ENCODE measurements at regions not wholly inside any gene's neighbourhood (a gene's known extent, or its start where the extent isn't known, plus 50 kb on each side); places are given as distances from the start of the nearest gene placed in this dataset.

DNA sequence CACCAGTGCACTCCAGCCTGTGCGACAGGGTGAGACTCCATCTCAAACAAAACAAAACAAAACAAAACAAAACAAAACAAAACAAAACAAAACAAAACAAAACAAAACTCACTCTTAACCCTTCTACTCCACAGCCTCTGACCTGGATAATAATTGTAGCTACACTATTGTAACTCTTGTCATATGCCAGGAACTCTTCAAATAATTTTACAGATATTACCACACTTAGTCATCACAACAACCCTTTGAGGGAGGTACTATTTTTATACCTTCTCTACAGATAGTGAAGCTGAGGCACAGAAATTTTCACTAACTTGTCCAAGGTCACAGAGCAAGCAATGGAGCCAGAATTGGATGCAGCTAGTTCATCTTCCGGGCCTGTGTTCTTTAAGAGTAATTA lies 547.8 kb downstream of the ADGRL2 start:
- in situ Hi-C loops (cut with MboI; ENCODE audit: low pct_unique_long_range_greater_than_20kb, low sequenced_read_pairs, unreplicated experiment), result no loop called here
- TF ChIP-seq, protein P1, sequence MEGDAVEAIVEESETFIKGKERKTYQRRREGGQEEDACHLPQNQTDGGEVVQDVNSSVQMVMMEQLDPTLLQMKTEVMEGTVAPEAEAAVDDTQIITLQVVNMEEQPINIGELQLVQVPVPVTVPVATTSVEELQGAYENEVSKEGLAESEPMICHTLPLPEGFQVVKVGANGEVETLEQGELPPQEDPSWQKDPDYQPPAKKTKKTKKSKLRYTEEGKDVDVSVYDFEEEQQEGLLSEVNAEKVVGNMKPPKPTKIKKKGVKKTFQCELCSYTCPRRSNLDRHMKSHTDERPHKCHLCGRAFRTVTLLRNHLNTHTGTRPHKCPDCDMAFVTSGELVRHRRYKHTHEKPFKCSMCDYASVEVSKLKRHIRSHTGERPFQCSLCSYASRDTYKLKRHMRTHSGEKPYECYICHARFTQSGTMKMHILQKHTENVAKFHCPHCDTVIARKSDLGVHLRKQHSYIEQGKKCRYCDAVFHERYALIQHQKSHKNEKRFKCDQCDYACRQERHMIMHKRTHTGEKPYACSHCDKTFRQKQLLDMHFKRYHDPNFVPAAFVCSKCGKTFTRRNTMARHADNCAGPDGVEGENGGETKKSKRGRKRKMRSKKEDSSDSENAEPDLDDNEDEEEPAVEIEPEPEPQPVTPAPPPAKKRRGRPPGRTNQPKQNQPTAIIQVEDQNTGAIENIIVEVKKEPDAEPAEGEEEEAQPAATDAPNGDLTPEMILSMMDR (IDR thresholded peaks at IDR 0.05; ENCODE audit: extremely low read depth, insufficient read depth, missing control alignments), result no peak
- no peak for DNase-seq (ENCODE audit: low spot score)

DNA sequence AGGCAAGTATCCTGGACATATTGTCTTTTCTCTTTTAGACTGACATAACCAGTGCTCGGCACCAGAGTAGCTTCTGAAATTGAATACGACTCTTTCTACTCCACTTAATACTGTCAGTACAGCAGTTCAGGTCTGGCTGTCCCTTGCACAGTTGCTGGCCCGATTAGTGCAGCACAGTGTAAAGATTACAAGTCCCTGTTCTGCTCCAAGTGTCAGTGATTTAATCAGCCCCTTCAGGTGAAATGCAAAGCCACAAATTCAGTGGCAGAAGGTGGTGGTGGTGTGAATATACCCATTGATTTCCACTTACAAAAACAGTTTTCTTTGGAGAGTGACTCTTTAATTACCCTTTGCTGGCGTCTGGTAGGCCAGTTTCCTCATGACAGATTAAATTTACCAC lies 545.4 kb downstream of the ADGRL2 start:
- TF ChIP-seq, protein P1 (IDR thresholded peaks at IDR 0.05; ENCODE audit: extremely low read depth, insufficient read depth, missing control alignments), result no peak
- in situ Hi-C loops (cut with MboI; ENCODE audit: low pct_unique_long_range_greater_than_20kb, low sequenced_read_pairs, unreplicated experiment), result no loop called here
- no peak for DNase-seq (ENCODE audit: low spot score)

DNA sequence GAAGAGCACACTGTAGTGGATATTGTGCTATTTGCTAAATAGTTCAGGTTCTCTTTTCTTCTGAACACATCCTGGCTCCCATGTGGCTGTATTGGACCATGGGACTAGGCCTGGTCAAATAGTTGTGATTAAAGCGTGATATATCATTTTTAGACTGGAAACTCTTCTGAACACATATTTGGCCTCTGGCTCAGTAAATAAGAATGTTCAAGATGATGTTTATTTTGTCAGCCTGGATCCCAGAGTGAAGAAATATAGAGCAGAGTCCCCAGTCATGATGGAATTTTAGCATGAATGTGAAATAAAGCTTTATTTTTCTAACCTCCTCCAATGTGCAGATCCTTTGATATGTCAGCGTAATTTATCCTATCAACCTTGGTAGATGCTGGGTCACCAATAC lies 542.6 kb downstream of the ADGRL2 start:
- in situ Hi-C loops (cut with MboI; ENCODE audit: low pct_unique_long_range_greater_than_20kb, low sequenced_read_pairs, unreplicated experiment), result no loop called here
- TF ChIP-seq, protein P1 (IDR thresholded peaks at IDR 0.05; ENCODE audit: extremely low read depth, insufficient read depth, missing control alignments), result no peak
- no peak for DNase-seq (ENCODE audit: low spot score)

DNA sequence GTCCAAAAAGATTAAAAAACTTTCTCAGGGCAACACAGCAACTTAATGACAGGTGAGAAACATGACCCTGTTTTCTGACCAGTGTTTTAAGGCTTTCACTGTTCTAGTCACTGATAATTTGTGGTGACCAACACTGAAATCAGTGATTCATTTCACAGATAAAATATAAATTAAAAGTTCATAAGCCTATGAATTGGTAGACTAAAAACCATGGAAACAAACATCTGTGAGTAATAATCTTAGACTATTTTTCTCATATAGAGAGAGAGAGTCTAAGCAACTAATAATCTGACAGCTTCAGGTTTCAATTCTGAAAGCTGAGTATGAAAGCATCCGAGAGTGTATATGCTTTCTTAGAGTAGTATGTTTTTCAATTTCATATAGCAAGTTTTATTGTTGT lies 536.9 kb downstream of the ADGRL2 start:
- in situ Hi-C loops (cut with MboI; ENCODE audit: low pct_unique_long_range_greater_than_20kb, low sequenced_read_pairs, unreplicated experiment), result no loop called here
- DNase-seq (ENCODE audit: low spot score), result no peak

DNA sequence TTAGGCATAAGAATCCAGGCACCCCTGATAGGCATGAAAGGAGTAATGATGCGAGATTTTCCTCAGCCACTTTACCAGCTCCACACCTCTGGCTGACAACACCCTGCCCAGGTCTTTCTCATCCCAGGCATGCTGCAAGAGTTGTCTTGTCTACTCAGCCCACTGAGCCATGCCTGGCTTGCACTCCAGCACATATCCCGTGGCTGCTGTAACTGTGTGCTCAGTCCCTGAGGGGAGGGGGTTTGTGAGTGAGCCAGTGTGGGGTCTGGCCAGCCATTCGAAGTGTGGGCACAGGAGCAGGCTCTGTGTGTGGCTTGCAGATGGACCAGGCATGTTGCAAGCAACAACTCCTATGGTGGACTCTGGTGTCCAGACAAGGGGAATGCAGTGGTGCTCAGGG lies 529.6 kb downstream of the ADGRL2 start:
- in situ Hi-C loops (cut with MboI; ENCODE audit: low pct_unique_long_range_greater_than_20kb, low sequenced_read_pairs, unreplicated experiment), result no loop called here
- no peak for DNase-seq (ENCODE audit: low spot score)
- TF ChIP-seq, protein P1 (IDR thresholded peaks at IDR 0.05; ENCODE audit: extremely low read depth, insufficient read depth, missing control alignments), result no peak

More for the DNA sequence above, 536.9 kb downstream of the ADGRL2 start:
- TF ChIP-seq, protein P1 (IDR thresholded peaks at IDR 0.05; ENCODE audit: extremely low read depth, insufficient read depth, missing control alignments), result no peak

DNA sequence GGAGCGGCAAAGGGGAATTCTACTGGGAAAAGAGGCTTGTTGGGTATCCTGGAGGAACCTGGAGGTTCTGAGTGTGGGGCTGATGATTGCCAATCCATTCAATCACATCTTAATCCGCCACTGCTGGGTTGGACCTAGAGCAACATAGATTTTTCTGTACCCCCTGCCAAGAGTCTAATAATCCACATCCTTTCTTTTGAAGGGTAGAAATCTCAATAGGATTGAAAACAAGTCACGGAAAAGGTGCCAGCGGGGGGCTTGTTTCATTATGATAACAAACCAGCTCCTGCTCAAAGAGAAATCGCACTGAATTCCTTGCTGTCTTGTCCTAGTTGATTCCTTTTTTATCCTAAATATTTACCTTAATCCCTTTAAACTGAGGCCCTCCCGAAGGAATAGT lies 528.5 kb downstream of the ADGRL2 start:
- in situ Hi-C loops (cut with MboI; ENCODE audit: low pct_unique_long_range_greater_than_20kb, low sequenced_read_pairs, unreplicated experiment), result no loop called here
- no peak for DNase-seq (ENCODE audit: low spot score)
- TF ChIP-seq, protein P1 (IDR thresholded peaks at IDR 0.05; ENCODE audit: extremely low read depth, insufficient read depth, missing control alignments), result no peak

Measured in GM13977 (cell line).